Heart left ventricle (tissue), 16 donors: ENCODE measurements at regions not wholly inside any gene's neighbourhood (a gene's known extent, or its start where the extent isn't known, plus 50 kb on each side); places are given as distances from the start of the nearest gene placed in this dataset.
"Not testable (repeated sequence)": the region's sequence is repeated elsewhere in the genome, so short reads cannot be mapped to it uniquely, and the experiment has no call there.

Experiments used
- ATAC-seq, 4 donors: fragments of 200-7000 bp; cut with Tn5 transposase; one replicate each; pipeline ENCODE4 v1.9.1; 2020 to 2022; ENCODE audit warnings: moderate library complexity in 4 of 4, mild to moderate bottlenecking in 3 of 4, moderate number of reproducible peaks in 1 of 4
- DNase-seq, 5 donors: peaks; one replicate each; pipeline ENCODE4 v3.0.0-alpha.2; 2020
- H3K27ac ChIP-seq, 12 donors: fragments of 200-600 bp; sonication (generic) in 4 of 12; one replicate each; pipeline versions ENCODE4 v1.5.0 to v1.8.0; 2016 to 2022; ENCODE audit warnings: mild to moderate bottlenecking in 2 of 12
- H3K27me3 ChIP-seq, 9 donors: fragments of 200-600 bp; sonication (generic) in 2 of 9; one replicate each; pipeline versions ENCODE4 v1.5.1 to v1.8.0; 2016 to 2022; ENCODE audit warnings: mild to moderate bottlenecking in 3 of 9
- H3K36me3 ChIP-seq, 9 donors: fragments of 200-600 bp; sonication (generic) in 2 of 9; one replicate each; pipeline versions ENCODE4 v1.5.0 to v1.8.0; 2018 to 2022; ENCODE audit warnings: mild to moderate bottlenecking in 2 of 9
- H3K4me1 ChIP-seq, 12 donors: fragments of 200-600 bp; sonication (generic) in 4 of 12; one replicate each; pipeline versions ENCODE4 v1.5.0 to v1.8.0; 2016 to 2022; ENCODE audit warnings: mild to moderate bottlenecking in 3 of 12
- H3K4me3 ChIP-seq, 12 donors: fragments of 200-600 bp; sonication (generic) in 4 of 12; one replicate each; pipeline versions ENCODE4 v1.5.0 to v1.8.0; 2017 to 2022; ENCODE audit warnings: mild to moderate bottlenecking in 9 of 12, moderate library complexity in 4 of 12
- H3K9me3 ChIP-seq, 12 donors: fragments of 200-600 bp; sonication (generic) in 4 of 12; one replicate each; pipeline versions ENCODE4 v1.5.0 to v1.8.0; 2016 to 2022; ENCODE audit warnings: mild to moderate bottlenecking in 1 of 12
- POLR2A ChIP-seq, 2 donors: fragments of 450-650 bp; IDR thresholded peaks; one replicate each; pipeline ENCODE4 v1.6.1; 2017; ENCODE audit warnings: antibody characterized with exemption in 2 of 2, mild to moderate bottlenecking in 2 of 2, moderate library complexity in 2 of 2
- WGBS, 4 donors: extraction: QIAGEN DNeasy Blood & Tissue Kit in 2 of 4; methylation state at CpG; one replicate each; pipeline versions ENCODE4 v1.1.5 to v1.1.7; 2013 to 2018; 5-methylcytosine and 5-hydroxymethylcytosine counted together
- intact Hi-C, 10 donors: fragments of 100-400 bp; cut with DNase I; formaldehyde crosslinking; loops; one replicate each; pipeline versions ENCODE4 v1.11.1 to v1.14.2; 2022
- TF ChIP-seq, protein P1 (sequence below), 12 donors: fragments of 200-600 bp; sonication (generic) in 4 of 12; IDR thresholded peaks; one replicate each; pipeline versions ENCODE4 v1.5.0 to v1.8.0; 2018 to 2022; ENCODE audit warnings: antibody characterized with exemption in 12 of 12, mild to moderate bottlenecking in 5 of 12
- donor health status: ischemic (EF 13 %, LVEDD 7.1; RV severe dilation, severe dysfunction).
- donor health status: healthy with polysubstance abuse.
- donor health status: DM: no; HTN: yes; CAD: no.
- donor health status: DM: no; HTN: no; CAD: no.
- donor health status: ischemic (EF 25% LVEDD 6.9; RV normal size, moderate dysfunction).
- donor health status: ischemic (EF 25% LVEDD 5.7; RV mildly dilated, moderate dysfunction).
- donor health status: healthy.
- donor health status: DM: yes; HTN: yes; CAD: no.
- donor health status: ischemic (EF 35%, LVEDD 5.7; RV mildly dilated, moderate dysfunction).
- donor health status: nonischemic (EF 11% LVEDD 7.7; RV severe dilation, severe dysfunction).
- donor health status: DM: yes; HTN: yes; CAD: no.
- donor health status: PGD.
- donor health status: ischemic (EF 29% LVEDD 5.4; RV normal size, mild dysfunction).
- donor health status: nonischemic (EF 23%, LVEDD 6.1; RV moderate dilation, normal function).

GRCh38 chr6:8619853-8620252 lies 184.5 kb upstream of the SLC35B3 start:
- no peak for DNase-seq
- Histone ChIP-seq H3K27me3 (no peaks in the 10 kb centered on the region), H3K4me3 (no peak overlapping the region), H3K27ac (no peak overlapping the region), H3K36me3 (no peaks in the 10 kb centered on the region), H3K9me3 (peaks cover 0 to 6% (median 0%) of the 10 kb centered on the region in 12 donors), H3K4me1 (no peaks in the 10 kb centered on the region)
- TF ChIP-seq, protein P1, sequence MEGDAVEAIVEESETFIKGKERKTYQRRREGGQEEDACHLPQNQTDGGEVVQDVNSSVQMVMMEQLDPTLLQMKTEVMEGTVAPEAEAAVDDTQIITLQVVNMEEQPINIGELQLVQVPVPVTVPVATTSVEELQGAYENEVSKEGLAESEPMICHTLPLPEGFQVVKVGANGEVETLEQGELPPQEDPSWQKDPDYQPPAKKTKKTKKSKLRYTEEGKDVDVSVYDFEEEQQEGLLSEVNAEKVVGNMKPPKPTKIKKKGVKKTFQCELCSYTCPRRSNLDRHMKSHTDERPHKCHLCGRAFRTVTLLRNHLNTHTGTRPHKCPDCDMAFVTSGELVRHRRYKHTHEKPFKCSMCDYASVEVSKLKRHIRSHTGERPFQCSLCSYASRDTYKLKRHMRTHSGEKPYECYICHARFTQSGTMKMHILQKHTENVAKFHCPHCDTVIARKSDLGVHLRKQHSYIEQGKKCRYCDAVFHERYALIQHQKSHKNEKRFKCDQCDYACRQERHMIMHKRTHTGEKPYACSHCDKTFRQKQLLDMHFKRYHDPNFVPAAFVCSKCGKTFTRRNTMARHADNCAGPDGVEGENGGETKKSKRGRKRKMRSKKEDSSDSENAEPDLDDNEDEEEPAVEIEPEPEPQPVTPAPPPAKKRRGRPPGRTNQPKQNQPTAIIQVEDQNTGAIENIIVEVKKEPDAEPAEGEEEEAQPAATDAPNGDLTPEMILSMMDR (IDR thresholded peaks at IDR 0.05) = no peak
- TF ChIP-seq POLR2A (IDR thresholded peaks at IDR 0.05) = no peak
- intact Hi-C loops = no loop called here
- 86 to 91% (median 90%) methylated on average over 6 to 8 of the region's 8 CpGs for whole genome bisulfite sequencing, 4 donors
- ATAC-seq = no peak

DNA sequence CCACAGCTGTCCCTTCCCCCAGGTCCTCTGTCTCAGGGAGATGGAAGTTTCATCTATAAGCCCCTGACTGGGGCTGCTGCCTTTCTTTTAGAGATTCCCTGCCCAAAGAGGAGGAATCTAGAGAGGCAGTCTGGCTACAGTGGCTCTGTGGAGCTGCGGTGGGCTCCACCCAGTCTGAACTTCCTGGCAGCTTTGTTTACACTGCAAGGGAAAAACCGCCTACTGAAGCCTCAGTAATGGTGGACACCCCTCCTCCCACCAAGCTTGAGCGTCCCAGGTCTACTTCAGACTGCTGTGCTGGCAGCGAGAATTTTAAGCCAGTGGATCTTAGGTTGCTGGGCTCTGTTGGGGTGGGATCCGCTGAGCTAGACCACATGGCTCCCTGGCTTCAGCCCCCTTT lies 184.1 kb upstream of the SLC35B3 start:
- intact Hi-C loops, ATAC-seq, H3K27ac ChIP-seq, H3K4me3 ChIP-seq, H3K27me3 ChIP-seq, DNase-seq, H3K4me1 ChIP-seq, H3K36me3 ChIP-seq, H3K9me3 ChIP-seq: not testable (repeated sequence)
- WGBS, 4 donors = 64 to 73% (median 69%) methylated on average over 3 to 5 of the region's 5 CpGs

DNA sequence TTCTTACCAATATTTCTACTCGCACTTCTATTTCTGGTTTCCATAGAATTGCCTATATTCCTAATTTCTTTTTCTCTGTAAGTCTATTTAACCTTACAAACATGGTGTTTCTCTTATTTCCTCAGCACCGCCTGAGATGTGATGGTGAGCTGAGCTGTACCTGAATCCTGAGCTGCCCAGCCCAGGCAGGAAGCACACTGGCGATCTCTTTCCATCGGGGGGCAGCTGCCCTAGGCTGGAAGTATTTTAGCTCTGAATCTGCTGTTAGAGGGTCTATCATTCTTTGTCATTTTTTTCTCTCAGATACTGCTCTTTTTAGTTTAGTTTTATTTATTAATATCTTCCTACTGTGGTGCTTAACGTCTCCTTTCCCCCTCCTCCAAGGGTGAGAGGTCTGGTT lies 173.4 kb upstream of the SLC35B3 start:
- Histone ChIP-seq H3K9me3 (peaks cover 0 to 5% (median 0%) of the 10 kb centered on the region in 12 donors), H3K27ac (no peak overlapping the region), H3K36me3 (no peaks in the 10 kb centered on the region), H3K4me3 (no peak overlapping the region), H3K27me3 (no peaks in the 10 kb centered on the region), H3K4me1 (no peaks in the 10 kb centered on the region)
- ATAC-seq (no peak), DNase-seq (no peak)
- intact Hi-C loops = no loop called here
- no peak for TF ChIP-seq POLR2A (IDR thresholded peaks at IDR 0.05)
- TF ChIP-seq, protein P1 (IDR thresholded peaks at IDR 0.05) = no peak
- 67 to 78% (median 72%) methylated on average over 5 of the region's 5 CpGs for WGBS, 4 donors

GRCh38 chr6:8589941-8590729 lies 154.8 kb upstream of the SLC35B3 start:
- no peak overlapping the region for H3K27ac ChIP-seq
- no peaks in the 10 kb centered on the region for H3K36me3 ChIP-seq
- no peak overlapping the region for H3K4me3 ChIP-seq
- DNase-seq = no peak
- TF ChIP-seq, protein P1 (IDR thresholded peaks at IDR 0.05) = no peak
- intact Hi-C loops = no loop called here
- H3K4me1 ChIP-seq = no peaks in the 10 kb centered on the region
- H3K9me3 ChIP-seq = peaks cover 0 to 33% (median 14%) of the 10 kb centered on the region in 12 donors
- ATAC-seq = no peak
- no peaks in the 10 kb centered on the region for H3K27me3 ChIP-seq
- WGBS, 4 donors = 49 to 52% (median 51%) methylated on average over 7 of the region's 7 CpGs

- DNase-seq (no peak), ATAC-seq (no peak)
- 67 to 88% (median 86%) methylated on average over 1 of the region's 1 CpG for WGBS, 4 donors
- Histone ChIP-seq H3K4me3 (no peak overlapping the region), H3K36me3 (no peaks in the 10 kb centered on the region), H3K27me3 (no peaks in the 10 kb centered on the region), H3K4me1 (no peaks in the 10 kb centered on the region), H3K27ac (no peak overlapping the region), H3K9me3 (peaks cover 0 to 21% (median 10%) of the 10 kb centered on the region in 12 donors)
- intact Hi-C loops = no loop called here
- no peak for TF ChIP-seq POLR2A (IDR thresholded peaks at IDR 0.05)
- TF ChIP-seq, protein P1 (IDR thresholded peaks at IDR 0.05) = no peak
These were observed 152.8 kb upstream of the SLC35B3 start for GRCh38 chr6:8588176-8588575.
